PC-3 (cell line): ENCODE measurements at regions not wholly inside any gene's neighbourhood (a gene's known extent, or its start where the extent isn't known, plus 50 kb on each side); places are given as distances from the start of the nearest gene placed in this dataset.

ENCODE experiments used
- ATAC-seq: fragments of 200-7000 bp; cut with Tn5 transposase; 2 replicates; pipeline ENCODE4 v1.9.1; 2020; ENCODE audit warnings: mild to moderate bottlenecking, moderate library complexity
- BruUV-seq: library from RNA; stranded (reverse); fragments of 400-500 nt; replicated peaks from 2 replicates; lab custom pipeline; 2021; lab: Mats Ljungman, UMichigan
- CTCF ChIA-PET: fragments of 300-600 bp; sonication (Branson Sonifier 250); formaldehyde crosslinking; loops from one replicate; lab custom pipeline; 2022; ENCODE audit warnings: antibody characterized with exemption; lab: Charles Lee
- POLR2A ChIA-PET: fragments of 300-600 bp; sonication (Branson Sonifier 250); formaldehyde crosslinking; loops from one replicate; lab custom pipeline; 2022; ENCODE audit warnings: antibody characterized with exemption; ENCODE audit not compliant: unreplicated experiment; lab: Charles Lee
- DNase-seq: peaks from one replicate; pipeline ENCODE4 v3.0.0-alpha.2; 2015
- H2AFZ ChIP-seq: fragments of 300-600 bp; sonication (generic); 2 replicates; pipeline ENCODE4 v1.6.0; 2016; ENCODE audit warnings: antibody characterized with exemption, low read length
- H3F3A ChIP-seq: fragments of 300-600 bp; sonication (generic); one replicate; pipeline ENCODE4 v1.6.0; 2017; ENCODE audit warnings: antibody characterized with exemption, low read length, control low read depth, mild to moderate bottlenecking; ENCODE audit not compliant: unreplicated experiment
- H3K27ac ChIP-seq: fragments of 300-600 bp; sonication (generic); 2 replicates; pipeline ENCODE4 v1.5.1; 2016; ENCODE audit warnings: mild to moderate bottlenecking, low read length
- H3K27me3 ChIP-seq: fragments of 300-600 bp; sonication (generic); 2 replicates; pipeline ENCODE4 v1.6.1; 2016; ENCODE audit warnings: low read length, mixed read lengths
- H3K36me3 ChIP-seq: fragments of 300-600 bp; sonication (generic); 2 replicates; pipeline ENCODE4 v1.6.1; 2016; ENCODE audit warnings: low read depth, mixed run types, low read length, mixed read lengths
- H3K4me1 ChIP-seq: fragments of 300-600 bp; sonication (generic); 2 replicates; pipeline ENCODE4 v1.5.1; 2016; ENCODE audit warnings: low read length; ENCODE audit not compliant: insufficient read depth
- H3K4me2 ChIP-seq: fragments of 300-600 bp; sonication (generic); 2 replicates; pipeline ENCODE4 v1.6.0; 2016; ENCODE audit warnings: low read length
- H3K4me3 ChIP-seq: fragments of 300-600 bp; sonication (generic); 2 replicates; pipeline ENCODE4 v1.5.1; 2016; ENCODE audit warnings: mild to moderate bottlenecking, low read length, mixed read lengths
- H3K79me2 ChIP-seq: fragments of 300-600 bp; sonication (generic); 2 replicates; pipeline ENCODE4 v1.6.1; 2017; ENCODE audit warnings: low read length, mixed read lengths
- H3K9ac ChIP-seq: fragments of 300-600 bp; sonication (generic); 2 replicates; pipeline ENCODE4 v1.6.0; 2016; ENCODE audit warnings: mild to moderate bottlenecking, low read length
- H3K9me2 ChIP-seq: fragments of 300-600 bp; sonication (generic); replicated peaks from 2 replicates; pipeline ENCODE4 v1.6.1; 2016; ENCODE audit warnings: mixed run types, low read length, mixed read lengths
- H3K9me3 ChIP-seq: fragments of 300-600 bp; sonication (generic); 2 replicates; pipeline ENCODE4 v1.6.1; 2016; ENCODE audit warnings: low read length, mixed read lengths
- H4K20me1 ChIP-seq: fragments of 300-600 bp; sonication (generic); 2 replicates; pipeline ENCODE4 v1.6.1; 2016; ENCODE audit warnings: low read length, mixed read lengths
- CTCF ChIP-seq: fragments of 300-600 bp; sonication (generic); conservative IDR thresholded peaks from 2 replicates; pipeline ENCODE4 v1.5.1; 2017; ENCODE audit warnings: antibody characterized with exemption, low read depth, mild to moderate bottlenecking, low read length
- EZH2 ChIP-seq: fragments of 300-600 bp; sonication (generic); IDR thresholded peaks from one replicate; pipeline ENCODE4 v1.6.1; 2017; ENCODE audit warnings: antibody characterized with exemption, mild to moderate bottlenecking, low read length; ENCODE audit not compliant: unreplicated experiment
- EZH2phosphoT487 ChIP-seq: fragments of 300-600 bp; sonication (generic); IDR thresholded peaks from 2 replicates; pipeline ENCODE4 v1.6.1; 2018; ENCODE audit warnings: mild to moderate bottlenecking, antibody characterized with exemption, low read length, borderline replicate concordance
- intact Hi-C: fragments of 100-400 bp; cut with micrococcal nuclease; formaldehyde crosslinking; loops from 2 replicates; pipeline ENCODE4 v1.9.0; 2023

DNA sequence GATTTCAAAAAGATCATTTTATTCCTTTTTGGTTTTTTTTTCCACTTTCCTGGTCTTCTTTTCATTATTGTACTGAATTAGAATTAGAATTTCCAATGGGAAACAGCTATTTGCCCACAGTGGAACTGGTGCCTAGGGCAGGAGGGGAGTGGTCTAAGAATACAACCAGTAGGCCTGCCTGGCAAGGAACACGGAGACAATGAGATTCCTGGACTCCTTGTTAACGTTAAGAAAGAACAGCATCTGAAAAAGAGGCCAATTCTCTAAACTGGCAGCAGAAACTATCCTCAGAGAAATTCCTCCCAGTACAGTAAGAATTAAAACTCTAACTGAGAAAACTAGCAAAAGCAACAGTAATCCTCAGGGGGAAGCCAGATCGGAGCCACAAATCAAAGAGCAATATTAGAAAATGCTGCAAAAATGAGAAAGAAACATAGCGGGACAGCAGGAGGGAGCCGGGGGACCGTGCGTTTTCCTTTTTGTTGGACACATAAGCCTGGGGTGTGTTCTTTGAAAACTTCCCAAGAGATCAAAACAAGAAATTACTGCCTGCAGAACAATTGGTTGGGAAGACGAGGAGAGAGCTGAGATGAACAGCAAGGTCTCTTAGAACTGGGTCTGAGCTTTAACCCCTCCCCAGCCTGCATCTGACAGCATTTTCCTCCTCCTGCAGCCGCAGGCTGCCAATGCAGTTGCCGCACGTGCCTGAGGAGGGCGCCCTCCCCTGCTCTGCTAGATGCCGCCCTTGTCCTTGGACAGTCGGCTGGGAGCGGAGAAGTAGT lies 776.0 kb downstream of the TSN start:
- no peak overlapping the region for H3K9ac ChIP-seq
- no peaks in the 10 kb centered on the region for H3K79me2 ChIP-seq
- no peak overlapping the region for H2AFZ ChIP-seq
- no peak overlapping the region for H3K27ac ChIP-seq
- no peaks in the 10 kb centered on the region for H3K27me3 ChIP-seq
- no peaks in the 10 kb centered on the region; the same call in 1 of the 2 replicates for H3K4me1 ChIP-seq
- intact Hi-C loops: no loop called here
- DNase-seq (no peak), ATAC-seq (no peak)
- no peaks in the 10 kb centered on the region for H3F3A ChIP-seq
- H3K4me3 ChIP-seq: no peak overlapping the region
- CTCF ChIA-PET: no interaction called here
- BruUV-seq: no TSS peak
- H3K9me2 ChIP-seq: no peaks in the 10 kb centered on the region
- TF ChIP-seq CTCF (peak; percentile 28; the same call in 1 of the 2 replicates), EZH2phosphoT487 (no peak)
- no peaks in the 10 kb centered on the region for H3K36me3 ChIP-seq
- no peaks in the 10 kb centered on the region for H3K9me3 ChIP-seq
- no peaks in the 10 kb centered on the region for H4K20me1 ChIP-seq
- no peak overlapping the region for H3K4me2 ChIP-seq
- POLR2A ChIA-PET: no interaction called here

DNA sequence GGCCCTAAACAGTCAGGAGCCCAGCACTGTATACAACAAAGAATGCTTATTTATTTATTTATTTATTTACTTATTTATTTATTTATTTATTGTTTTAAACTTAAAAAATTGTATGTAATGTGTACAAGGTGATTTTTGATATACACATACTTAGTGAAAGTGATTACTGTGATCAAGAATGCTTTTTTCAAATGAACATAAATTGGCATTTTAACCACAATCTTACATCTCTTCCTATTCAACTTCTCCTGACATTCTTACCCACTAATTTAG lies 776.6 kb downstream of the TSN start:
- no peaks in the 10 kb centered on the region for H4K20me1 ChIP-seq
- intact Hi-C loops: no loop called here
- ATAC-seq (no peak), DNase-seq (no peak)
- H3K27ac ChIP-seq: no peak overlapping the region
- BruUV-seq: no TSS peak
- H3K27me3 ChIP-seq: no peaks in the 10 kb centered on the region
- TF ChIP-seq EZH2: no peak
- no peak for TF ChIP-seq CTCF
- TF ChIP-seq EZH2phosphoT487: no peak
- ChIA-PET CTCF (no interaction called here), POLR2A (no interaction called here)
- H3K9me2 ChIP-seq: no peaks in the 10 kb centered on the region
- no peak overlapping the region for H3K4me3 ChIP-seq
- no peak overlapping the region for H2AFZ ChIP-seq
- H3K4me2 ChIP-seq: no peak overlapping the region
- H3K9ac ChIP-seq: no peak overlapping the region
- H3K79me2 ChIP-seq: no peaks in the 10 kb centered on the region
- H3K36me3 ChIP-seq: no peaks in the 10 kb centered on the region
- H3F3A ChIP-seq: no peaks in the 10 kb centered on the region
- no peaks in the 10 kb centered on the region; the same call in 1 of the 2 replicates for H3K4me1 ChIP-seq
- H3K9me3 ChIP-seq: no peaks in the 10 kb centered on the region

GRCh38 chr2:122532481-122532880 lies 777.0 kb downstream of the TSN start:
- DNase-seq: no peak
- Histone ChIP-seq H3K27me3 (no peaks in the 10 kb centered on the region), H3K79me2 (no peaks in the 10 kb centered on the region), H3K4me3 (no peak overlapping the region), H2AFZ (no peak overlapping the region), H3K4me2 (no peak overlapping the region), H3K9ac (no peak overlapping the region), H3F3A (no peaks in the 10 kb centered on the region), H3K27ac (no peak overlapping the region), H4K20me1 (no peaks in the 10 kb centered on the region), H3K4me1 (no peaks in the 10 kb centered on the region; the same call in 1 of the 2 replicates), H3K9me2 (no peaks in the 10 kb centered on the region), H3K9me3 (no peaks in the 10 kb centered on the region), H3K36me3 (no peaks in the 10 kb centered on the region)
- TF ChIP-seq CTCF: no peak
- TF ChIP-seq EZH2phosphoT487: no peak
- TF ChIP-seq EZH2: no peak
- ATAC-seq: no peak
- intact Hi-C loops: no loop called here
- POLR2A ChIA-PET: no interaction called here
- no TSS peak for BruUV-seq
- CTCF ChIA-PET: no interaction called here
